Left hindlimb (tissue), 1 donor: ENCODE measurements at regions not wholly inside any gene's neighbourhood (a gene's known extent, or its start where the extent isn't known, plus 50 kb on each side); places are given as distances from the start of the nearest gene placed in this dataset.
"Not testable (repeated sequence)": the region's sequence is repeated elsewhere in the genome, so short reads cannot be mapped to it uniquely, and the experiment has no call there.

Source experiments
- DNase-seq: peaks from one replicate; pipeline ENCODE4 v3.0.0-alpha.2; 2018

DNA sequence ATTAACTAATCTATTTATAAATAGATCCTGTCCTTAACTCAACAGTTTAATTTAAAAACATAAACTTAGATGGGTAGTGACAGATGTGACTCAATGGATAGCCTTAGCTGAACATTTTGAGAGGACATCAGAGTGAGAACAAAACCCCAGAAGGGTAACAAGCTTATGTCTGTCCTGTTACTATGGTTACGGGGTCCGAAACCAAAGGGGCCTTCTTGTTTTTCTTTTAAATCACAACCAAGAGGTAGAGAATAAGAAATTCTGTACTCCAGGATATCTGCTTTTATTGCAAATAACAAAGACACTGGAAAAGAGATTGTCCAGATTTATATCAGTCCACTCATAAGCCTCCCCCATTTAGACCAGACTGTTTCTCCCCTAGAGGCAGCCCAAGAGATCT is 612.1 kb downstream of the MTRR start:
- no peak for DNase-seq

DNA sequence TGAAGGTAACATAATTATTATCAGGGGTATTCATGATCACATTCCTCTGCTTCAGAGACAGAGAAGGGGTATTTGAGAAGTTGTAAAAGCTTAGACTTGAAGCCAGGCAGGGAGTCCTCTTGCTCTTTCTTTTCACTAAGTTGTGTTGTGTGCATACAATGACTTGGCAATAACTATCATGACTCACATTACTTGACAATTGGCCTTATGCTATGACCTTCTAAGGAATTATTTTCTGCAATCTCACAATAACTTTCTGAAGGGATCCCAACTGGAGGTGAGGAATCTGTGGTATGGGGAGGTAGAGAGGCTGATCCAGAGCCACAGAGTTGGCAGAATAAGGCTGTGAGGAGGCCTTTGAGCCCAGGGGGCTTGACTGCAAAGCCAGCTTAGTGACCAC is 622.3 kb downstream of the MTRR start:
- DNase-seq, result no peak

DNA sequence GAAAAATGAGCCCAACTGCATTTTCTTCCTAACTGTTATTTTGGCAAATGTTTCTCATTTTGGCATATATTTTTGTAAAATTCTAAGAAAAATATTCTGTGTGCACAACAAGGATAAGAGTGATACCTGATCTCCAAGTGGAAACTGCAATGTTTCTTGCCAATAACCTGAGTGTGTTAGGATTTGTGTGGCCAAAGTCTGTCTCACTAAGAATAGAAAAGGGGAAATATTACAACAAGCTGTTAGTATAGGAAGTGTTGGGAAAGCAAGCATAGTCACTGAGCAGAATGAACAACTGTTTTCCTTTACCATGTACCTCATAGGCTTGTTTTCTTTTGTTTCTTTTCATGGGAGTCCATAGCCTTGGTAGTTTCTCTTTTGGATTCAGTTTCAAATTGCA is 624.2 kb downstream of the MTRR start:
- DNase-seq, result no peak

DNA sequence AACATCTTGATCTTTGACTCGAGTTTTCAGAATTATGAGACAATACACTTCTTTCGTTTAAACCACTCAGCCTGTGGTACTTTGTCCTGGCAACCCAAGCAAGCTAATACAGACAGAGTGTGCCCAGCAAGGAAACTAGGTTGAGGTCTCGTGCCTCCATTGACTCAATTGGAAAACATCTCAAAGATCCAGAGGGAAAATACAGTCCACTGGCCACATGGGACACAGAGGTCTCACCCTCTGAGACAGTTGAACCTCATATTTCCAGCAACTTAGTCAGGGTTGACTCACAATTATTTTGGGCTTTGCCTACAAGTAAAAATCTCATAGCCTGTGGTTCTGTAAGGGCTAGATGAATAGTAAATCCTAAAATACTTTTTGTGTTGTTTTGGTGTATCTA is 631.5 kb downstream of the MTRR start:
- DNase-seq, result no peak

DNA sequence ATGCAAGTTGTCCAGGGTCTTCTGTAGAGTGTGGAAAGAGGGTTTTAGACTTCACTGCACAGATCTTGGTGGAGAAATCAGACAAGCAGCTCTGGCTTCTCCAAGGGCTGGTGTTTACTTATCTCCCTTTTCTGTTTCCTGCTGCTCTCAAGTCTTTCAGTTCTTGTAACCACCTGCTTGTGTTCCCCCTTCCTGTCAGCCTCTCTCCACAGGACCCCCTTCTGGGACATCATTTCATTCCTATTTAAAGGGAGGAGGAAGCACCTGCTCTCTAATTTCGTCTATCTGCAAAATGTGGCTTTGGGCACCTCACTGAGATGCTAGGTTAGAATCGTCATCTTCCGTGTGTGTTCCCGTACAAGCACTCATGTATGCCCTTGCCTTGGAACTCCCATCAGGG is 636.2 kb downstream of the MTRR start:
- no peak for DNase-seq

DNA sequence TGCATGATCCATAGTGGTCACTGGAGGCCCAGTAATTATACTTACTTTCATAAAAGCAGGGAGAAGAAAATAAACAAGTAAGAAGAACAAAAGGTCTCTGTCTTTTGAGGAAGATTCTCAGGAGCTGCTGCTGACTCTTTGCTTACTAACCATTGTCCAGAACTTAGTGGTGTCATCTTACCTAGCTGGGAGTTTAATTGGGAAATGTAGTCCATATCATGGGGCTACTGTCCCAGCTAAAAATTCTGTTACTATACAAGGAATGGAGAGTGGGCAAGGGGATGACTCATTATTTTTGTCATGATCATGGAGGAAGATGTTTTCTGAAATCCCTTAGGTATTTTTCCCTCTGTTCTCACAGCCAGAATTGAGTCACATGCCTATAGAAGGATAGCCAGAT is 639.3 kb downstream of the MTRR start:
- no peak for DNase-seq

DNA sequence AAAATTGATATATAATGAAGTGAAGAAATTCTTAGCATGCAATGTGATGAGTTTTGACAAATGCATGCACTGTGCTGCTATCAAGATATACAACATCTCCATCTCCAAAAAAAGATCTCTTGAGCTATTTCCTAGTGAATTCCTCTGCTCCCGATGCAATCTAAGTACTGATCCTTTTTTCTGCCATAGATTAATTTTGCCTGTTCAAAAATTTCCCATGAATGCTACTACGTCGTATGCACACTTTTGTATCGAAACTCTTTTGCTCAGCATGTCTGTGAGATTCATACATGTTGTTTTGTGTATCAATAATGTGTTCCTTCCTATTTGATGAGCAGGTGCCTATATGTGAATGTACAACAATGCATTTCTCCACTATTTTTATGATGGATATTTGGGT is 647.4 kb downstream of the MTRR start:
- DNase-seq, result no peak

DNA sequence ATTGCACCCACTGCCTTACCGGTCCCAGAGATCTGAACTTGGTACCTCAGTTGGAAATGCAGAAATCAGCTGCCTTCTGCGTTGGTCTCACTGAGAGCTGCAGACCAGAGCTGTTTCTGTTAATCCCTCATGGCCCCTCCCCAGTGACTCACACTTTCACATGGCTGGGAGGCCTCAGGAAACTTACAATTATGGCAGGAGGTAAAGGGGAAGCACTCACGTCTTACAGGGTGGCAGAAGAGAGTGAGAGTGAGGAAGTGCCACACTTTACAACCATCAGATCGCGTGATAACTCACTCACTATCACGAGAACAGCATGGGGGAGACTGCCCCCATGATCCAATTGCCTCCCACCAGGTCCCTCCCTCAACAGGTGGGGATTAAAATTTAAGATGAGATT is 648.5 kb downstream of the MTRR start:
- DNase-seq, result no peak

DNA sequence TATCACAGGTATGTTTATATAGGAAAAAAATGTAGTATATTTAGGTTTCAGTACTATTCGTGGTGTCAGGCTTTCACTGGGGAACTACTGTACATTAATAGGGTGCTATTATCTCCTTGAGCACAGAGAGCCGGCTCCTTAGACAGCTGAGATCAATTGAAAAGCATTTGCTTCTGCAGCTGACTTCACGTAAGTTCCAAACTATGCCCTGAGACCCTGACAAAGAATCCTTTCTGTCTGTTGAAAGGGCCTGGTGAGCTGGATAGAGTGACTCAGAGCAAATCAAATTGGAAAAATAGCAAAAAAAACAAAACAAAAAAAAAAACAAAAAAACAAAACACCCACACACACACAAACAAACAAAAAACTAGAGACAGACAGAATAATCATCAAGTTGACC is 652.0 kb downstream of the MTRR start:
- no peak for DNase-seq

DNA sequence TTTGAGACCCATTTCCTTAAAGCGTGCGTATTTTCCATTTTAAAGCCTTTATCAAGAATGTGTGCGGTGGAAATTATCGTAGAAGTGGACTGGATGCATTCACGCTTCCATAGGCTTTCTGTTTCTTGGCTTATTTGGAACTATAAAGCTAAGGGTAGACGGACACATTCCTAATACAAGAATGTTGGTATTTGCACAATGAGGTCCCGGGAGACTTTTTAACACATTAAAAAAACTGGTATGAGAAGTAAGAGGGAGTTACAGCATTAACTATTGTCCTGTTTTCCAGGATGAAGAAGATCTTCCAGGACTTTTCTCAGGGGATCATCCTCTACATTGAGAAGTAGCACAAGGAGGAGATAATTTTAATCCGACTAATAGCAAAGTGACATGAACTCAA is 653.0 kb downstream of the MTRR start:
- DNase-seq, result no peak

DNA sequence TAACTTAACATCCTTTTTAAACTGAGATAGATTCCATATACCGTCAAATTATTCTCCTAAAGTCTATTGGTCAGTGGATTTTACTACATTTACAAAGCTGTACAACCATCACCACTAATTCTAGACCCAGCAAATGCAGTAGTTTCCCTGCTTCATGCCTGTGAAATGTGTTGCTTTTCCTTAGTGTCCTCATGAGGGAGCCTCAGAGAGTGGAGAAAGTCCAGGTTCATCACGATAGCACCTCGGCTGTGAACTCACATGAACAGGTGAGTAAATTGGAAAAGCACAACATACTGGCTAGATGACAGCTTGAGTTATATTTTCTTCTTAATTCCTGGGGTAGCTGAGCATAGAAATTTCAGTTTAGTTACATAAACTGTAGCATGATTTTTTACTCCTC is 653.7 kb downstream of the MTRR start:
- no peak for DNase-seq

DNA sequence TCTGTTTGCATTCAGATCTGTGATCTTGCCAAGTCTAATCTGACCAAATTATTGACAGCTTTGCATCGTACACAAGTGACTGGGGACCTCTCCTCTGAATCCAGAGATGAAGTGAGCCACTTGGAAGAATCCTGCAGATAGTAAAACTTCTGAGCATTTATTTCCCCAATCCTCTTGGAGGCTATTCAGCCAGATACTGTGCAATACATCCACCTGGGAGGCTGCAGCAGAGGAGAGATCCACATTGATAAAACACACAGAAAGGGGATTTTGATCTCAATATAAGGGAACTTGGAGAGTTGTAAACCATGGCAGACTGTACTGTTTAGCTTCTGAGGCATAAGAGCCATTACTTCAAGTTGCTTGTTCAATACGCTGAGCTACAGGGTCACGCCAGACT is 654.6 kb downstream of the MTRR start:
- no peak for DNase-seq

DNA sequence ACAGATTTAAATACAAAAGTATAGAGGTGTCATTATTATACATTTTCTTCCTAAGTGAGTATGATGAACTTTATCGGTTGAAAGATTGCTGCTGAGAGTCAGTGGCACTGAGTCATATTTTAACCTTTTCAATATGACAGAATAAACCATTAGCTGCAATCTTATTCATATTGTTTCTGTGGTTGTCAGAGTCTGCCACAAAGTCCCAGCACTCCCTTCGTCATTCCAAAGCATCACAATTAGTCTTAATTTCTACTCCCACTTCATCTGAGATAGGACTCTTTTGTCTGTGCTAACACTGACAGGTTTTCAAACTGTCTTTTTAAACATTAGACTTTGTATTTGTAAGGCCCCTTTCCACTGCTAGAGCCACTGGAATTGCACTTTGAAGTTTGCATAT is 656.9 kb downstream of the MTRR start:
- no peak for DNase-seq

DNA sequence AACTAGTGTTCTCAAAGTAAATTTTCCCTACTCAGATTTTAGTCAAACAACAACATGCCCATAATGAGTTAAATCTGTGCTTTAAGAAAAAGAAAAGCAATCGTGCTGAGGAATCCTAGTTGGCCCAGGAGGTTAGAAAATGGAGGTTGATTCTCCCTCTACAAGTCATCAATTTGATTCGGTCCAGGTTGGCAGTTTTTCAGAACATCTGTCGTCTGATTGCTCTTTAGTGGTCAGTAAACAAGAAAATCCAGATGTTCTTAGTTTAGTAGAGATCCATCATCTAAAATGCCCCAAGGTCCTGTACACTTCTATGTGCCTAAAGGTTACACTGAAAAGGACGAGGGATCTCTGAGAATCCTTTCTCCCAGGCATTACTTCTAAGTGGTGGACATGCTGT is 659.2 kb downstream of the MTRR start:
- no peak for DNase-seq

DNA sequence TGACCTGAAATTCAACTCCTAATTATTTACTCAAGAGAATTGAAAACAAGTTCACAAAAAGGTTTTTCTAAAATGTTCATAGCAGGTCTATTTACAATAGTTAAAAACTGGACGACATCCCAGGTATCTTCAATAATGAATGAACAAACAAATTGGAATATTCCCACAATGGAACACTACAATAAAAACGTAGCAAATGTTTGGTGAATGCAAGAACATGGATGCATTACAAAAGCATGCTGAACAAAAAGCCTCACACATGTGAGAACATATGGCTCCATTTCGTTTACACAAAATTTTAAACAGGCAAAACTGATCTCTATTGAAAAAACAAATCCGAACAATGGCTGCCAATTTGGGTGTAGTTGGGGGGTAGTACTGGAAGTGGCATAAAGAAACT is 669.9 kb downstream of the MTRR start:
- no peak for DNase-seq

DNA sequence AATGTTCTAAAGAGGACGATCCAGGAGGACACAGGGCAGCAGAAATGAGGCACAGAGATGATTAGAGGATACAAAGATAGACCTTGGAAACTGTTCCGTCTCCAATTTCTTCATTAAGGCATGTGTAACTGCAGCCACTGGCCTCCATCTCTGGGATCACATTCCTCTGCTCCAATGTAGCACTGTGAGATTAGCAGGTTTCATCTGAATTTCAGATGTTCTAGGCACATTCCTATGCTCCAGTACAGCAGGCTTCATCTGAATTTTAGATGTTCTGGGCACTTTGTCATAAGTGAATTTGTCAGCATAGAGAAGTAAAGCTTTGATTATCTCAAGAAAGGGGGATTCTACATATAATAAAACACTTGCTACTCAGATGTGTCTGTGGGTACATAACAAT is 671.4 kb downstream of the MTRR start:
- DNase-seq, result no peak

DNA sequence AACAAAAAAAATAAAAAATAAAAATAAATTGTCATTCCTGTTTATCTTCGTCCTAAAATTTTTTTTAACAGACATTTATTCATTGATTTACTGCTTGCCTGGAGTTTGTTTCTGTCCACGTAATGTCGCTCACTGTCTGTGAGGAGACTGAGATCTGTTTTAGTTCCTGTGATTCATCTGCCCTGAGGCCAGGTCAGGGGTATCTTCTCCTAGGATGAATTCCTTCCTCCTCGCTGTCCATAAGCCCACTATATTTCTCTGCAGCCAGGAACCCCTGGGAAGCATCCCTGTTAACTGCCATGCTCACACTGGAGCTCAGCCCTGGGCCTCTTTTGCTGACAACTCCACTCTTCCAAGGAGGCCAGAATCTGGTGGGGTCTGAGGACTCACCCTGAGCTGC is 682.0 kb downstream of the MTRR start:
- no peak for DNase-seq

DNA sequence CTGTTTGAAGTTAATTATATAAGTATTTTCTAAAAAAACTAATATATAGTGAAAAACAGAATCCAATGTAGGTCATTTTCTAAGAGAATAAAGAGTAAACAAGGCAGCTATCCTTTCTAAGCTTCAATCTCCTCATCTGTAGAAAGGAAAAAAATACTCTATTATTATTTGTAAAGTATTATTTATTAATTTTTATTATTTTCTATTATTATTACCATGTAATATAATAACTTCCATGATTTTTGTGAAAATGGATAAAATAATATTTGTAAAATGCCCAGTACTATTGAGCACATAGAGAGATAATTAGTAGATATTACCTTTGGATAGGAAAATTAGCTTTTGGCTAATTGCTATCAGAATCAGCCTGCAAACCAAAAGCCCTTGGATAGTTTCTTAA is 684.4 kb downstream of the MTRR start:
- DNase-seq, result no peak

DNA sequence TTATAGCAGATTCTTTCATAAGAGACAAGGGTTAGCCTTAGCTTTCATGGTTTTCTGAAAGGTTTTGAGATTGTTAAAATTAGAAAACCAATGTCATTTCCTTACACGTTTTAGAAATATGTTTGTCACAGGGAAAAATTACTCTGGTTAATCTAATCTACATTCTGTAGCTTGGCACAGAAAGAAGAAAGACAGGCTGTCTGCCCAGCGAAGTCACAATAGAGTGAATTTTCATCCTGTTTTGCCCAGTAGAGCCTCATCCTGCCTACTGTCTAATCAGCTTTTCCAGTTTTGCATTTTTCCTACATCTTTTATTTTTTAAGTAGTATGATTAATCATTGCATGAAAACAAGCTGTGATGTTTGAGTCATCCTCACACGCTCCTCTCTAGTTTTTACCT is 688.8 kb downstream of the MTRR start:
- no peak for DNase-seq

DNA sequence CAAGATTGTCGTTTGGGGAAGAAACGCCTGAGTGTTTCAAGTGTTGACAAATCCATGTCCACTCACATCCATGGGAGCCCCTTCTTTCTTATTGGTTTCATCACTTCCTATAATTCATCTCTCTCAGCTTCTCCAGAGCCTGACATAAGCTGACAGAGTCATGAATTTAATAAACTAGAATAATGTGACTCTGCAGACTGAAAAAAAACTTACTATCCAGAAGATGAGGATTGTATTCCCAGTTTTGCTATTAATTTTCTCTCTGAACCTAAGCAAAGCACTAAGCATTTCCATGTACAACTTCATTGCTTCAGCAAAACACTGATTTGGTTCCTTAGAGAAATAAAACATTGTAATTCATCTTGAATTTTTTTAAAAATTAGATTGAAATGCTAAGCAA is 691.8 kb downstream of the MTRR start:
- no peak for DNase-seq

DNA sequence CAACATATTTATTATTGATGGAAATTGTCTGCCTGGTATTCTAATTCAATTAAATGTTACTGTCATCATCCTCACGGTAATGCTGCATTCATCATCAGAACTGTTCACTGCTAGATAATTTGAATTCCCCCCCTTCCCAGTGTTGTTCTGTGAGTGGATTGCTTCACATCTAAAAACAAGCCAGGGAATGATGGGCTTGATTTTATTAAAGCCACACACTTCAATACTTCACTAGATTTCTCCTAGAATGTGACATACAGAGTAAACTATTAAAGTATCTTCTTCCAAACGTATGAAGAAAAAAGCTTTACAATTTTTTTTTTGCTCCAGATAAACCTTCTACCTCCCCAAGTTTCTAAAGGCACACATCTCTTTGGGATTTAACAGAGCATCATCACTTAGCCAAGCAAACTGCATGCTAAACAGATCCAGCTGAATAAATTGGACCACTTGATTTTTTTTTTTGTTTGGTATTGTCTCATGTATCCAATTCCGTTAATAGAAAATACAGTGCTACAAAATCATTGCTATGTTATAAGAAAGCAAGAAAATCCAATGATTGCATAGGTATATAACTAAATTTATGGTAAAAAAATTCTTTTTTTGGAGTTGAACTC is 692.4 kb downstream of the MTRR start:
- DNase-seq, result no peak

DNA sequence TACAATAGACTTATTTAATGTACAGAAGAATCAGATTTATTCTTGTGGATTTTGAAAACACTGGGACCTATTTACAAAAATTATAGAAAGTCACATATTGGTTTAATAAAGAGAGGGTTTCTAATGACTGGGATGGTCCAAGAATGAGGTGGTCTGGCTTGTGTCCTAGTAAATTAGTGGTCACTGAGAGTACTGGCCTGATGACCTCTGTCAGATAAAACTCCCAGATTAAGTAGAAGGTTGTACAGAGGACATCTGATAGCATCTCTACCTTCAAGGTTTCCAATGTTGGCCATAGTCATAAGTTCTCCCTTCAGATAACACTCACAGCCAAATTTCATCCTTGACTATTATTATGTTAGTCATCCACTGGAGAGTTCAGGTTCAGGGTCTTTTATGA is 692.9 kb downstream of the MTRR start:
- DNase-seq, result no peak

DNA sequence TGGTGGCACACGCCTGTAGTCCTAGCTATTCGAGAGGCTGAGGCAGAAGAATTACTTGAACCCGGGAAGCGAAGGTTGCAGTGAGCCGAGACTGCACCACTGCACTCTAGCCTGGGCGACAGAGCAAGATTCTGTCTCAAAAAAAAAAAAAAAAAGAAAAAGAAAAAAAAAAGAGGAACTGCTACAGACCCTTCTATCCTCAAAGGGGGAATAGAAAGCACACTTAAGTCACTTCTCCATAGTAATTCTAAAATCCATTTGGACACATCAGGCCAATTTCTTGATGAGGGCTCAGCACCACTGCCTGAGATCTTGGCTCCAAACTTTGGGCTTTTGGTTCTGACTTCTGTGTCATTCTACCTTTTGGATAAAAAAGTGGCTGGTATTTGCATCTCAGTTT is 694.6 kb downstream of the MTRR start:
- not testable (repeated sequence) for DNase-seq

DNA sequence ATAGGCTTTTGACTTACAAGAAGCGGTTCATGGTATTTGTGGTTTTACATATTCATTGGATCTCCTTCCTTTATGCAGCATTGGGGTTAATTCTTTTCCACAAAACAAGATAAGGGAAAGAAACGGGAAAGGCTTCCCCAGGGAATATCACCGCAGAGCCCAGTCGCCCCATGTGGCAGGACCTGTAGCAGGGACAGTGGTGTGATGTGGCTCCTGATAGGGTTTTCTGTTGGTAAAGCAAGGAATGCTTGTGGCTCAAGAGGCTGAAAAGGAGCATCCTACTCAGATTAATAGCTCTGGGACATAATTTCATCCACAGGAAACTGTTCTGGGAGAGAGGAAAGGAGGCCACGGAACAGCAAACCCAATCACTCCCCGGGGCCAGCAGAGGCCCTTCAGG is 699.9 kb downstream of the MTRR start:
- no peak for DNase-seq

DNA sequence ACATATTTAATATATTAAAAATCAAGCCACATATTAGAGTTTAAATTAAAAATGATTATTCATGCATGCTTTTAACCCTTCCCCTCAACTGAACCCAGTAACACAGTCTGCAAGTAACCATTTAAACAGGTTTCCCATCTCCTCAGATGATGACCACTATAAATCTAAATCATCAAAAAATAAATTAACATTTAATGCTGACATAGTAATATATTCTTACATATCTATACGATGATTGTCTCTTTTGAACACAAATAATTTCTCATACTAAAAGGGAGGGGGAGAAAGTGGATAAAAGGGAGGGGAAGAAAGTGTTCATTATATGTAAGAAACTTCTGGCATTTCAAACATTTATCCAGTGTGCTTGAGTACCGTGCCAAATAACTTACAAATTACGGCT is 701.6 kb downstream of the MTRR start:
- no peak for DNase-seq

DNA sequence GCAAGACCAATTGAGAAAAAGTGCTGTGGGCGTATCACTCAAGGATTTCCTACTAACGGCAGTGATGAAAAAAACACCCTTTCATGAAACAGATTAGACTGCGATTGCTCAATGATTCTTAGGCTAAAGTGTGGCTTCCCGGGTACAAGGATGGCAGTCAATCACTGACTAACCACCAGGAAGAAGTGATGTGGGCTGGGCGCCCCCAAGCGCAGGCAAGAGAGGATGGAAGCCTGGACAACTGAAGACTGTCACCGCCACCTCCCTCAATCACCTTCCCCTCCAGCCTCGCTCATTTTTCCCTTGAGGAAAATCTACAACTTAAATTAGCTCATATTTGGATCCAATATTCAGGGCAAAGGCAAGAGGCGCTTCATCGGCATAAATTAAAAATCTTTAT is 707.2 kb downstream of the MTRR start:
- no peak for DNase-seq
